ENCODE measurements at regions not wholly inside any gene's neighbourhood (a gene's known extent, or its start where the extent isn't known, plus 50 kb on each side); places are given as distances from the start of the nearest gene placed in this dataset.

DNA sequence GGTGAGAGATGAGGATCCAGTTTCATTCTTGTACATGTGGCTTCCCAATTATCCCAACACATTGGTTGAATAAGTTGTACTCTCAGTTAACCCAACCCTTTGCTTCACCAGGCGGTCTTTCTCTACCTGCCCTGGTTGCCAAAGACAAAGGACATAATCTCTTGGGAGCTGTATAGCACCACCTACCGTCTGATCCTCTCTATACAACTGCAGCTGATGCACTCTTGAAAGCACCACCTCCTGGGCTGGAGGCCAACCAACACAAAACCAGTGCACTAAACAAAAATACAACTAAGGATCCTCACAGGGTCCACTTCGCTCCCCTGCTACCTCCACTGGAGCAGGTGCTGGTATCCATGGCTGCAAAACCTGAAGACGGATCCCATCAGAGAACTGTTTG is 473.6 kb upstream of the NRXN1 start:
- no peak for DNase-seq (ENCODE audit: low read depth)

DNA sequence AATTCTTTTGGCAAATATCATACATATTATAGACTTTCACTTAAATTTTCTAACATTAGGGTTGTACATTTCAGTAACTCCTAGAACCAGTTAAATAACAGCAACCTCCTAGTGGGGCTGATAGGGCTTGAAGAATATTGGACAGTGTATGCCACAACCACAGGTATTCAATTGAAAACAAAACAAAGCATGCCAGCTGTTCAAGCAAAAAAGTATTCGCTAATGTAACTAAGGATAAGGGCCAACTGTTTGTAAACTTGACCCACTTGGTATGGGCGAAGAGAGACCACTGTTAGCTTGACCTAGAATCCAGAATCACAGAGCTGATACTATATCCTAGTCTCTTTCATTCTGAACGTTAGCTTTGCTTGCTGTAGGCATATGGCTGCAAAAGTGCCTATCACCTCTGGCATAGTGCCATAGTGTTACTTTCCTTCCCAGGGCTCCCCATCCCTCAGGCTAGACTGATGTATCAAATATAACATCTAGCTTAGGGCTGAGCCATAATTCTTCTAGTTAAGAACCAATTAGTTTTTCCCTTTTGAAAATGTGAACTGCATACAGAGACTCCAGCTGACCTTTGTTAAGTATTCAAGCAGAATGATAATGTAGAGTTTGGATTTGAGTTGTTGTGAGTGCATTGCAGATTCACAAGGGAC is 458.8 kb upstream of the NRXN1 start:
- no peak for DNase-seq (ENCODE audit: low read depth)

DNA sequence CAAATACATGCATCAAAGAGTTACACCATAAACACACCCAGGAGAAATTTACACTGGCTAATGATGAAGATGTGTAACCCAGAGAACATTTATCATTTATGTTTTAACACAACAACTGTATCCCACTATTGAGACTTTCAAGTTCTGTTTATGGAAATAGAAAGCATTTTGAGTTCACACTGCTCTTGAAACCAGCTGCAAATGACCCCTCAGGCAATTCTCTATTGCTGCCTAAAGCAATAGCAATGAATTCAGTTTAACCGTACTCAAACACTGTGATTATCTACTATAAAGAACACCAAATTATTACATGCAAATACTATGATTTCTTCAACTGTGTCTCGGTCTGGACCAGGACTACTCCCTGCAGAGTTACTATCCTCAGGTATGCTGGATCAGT is 452.7 kb upstream of the NRXN1 start:
- no peak for DNase-seq (ENCODE audit: low read depth)

DNA sequence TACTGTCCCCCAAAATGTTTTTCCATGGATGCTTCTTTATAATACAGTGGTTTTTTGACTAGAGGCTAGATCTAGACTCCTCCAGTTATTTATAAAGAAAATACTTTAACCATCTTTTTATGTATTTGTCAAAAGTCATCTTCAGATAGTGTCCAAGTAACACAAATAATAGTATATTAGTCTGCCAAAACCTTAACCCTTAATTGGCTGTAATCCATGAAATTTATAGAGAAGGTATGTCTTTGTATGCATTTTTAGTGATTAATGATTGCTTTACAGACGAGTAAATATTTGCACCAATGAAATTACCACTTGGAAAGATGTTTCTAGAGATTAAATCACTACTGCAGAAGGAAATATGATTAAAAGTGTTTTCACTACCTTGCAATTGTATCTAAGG is 451.8 kb upstream of the NRXN1 start:
- no peak for DNase-seq (ENCODE audit: low read depth)

DNA sequence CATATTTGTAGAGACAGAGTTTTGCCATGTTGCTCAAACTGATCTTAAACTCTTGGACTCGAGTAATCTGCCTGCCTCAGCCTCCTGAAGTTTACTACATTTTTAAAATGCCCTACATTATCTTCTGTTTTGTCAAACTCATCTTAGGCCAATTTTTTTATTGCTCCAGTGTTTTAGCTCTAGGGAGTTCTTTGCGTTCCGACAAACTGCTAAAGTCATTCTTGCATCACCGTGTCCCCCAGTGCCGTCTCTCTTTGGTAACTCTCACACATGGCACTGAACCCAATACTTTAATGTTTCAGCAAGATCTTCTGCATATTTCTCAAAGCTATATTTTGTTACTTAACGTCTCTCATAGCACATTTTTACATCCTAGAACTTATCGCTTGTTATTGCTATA is 440.9 kb upstream of the NRXN1 start:
- no peak for DNase-seq (ENCODE audit: low read depth)

DNA sequence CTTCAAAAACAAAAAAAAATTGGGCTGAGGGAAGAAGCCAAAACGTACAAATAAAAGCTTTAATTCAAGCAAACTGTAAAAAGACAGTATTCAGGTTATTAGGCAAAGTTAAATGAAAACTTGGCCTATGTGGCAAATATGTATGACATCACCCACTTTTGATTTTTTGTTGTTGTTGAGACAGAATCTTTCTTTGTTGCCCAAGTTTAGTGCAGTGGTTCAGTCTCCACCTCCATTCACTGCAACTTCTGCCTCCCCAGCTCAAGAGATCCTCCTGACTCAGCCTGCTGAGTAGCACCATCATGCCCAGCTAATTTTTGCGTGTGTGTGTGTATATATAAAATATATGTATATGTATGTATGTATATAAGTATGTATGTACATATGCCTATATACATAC is 440.4 kb upstream of the NRXN1 start:
- no peak for DNase-seq (ENCODE audit: low read depth)

DNA sequence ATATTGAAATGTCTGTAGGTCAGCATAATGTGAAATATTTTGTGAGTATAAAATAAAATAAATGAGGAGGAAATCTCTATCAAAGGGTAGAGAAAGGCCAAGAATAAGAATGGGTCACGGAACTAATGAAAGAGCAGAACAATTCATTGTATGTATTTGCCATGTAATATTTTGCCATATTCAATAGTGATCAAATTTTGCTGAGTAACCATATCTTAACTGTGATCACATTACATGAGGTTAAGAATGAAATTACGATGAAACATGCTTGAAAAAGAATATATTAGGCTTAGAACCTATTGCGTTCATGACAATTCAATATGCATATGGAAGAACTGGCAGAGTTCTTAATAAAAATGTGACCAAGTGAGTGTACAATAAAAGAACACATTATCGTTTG is 437.2 kb upstream of the NRXN1 start:
- no peak for DNase-seq (ENCODE audit: low read depth)

DNA sequence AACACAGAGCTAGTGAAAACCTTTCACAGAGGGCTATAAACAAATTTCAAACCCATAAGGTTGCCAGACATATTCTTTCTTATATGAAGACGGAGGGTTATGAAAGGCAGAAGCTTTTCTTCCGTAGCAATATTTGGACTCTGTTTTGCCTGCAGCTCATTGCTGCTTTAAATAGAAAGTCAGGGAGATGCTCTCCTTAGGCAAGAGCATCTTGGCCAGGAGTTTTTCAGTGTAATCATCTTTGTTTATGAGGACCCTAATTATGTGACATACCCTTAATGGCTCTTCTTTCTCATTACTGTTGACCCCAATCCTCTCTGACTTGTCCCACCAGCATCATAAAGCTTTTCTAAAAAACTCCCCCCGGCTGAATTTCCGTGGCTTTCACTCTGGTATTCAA is 433.4 kb upstream of the NRXN1 start:
- DNase-seq (ENCODE audit: low read depth), result no peak

DNA sequence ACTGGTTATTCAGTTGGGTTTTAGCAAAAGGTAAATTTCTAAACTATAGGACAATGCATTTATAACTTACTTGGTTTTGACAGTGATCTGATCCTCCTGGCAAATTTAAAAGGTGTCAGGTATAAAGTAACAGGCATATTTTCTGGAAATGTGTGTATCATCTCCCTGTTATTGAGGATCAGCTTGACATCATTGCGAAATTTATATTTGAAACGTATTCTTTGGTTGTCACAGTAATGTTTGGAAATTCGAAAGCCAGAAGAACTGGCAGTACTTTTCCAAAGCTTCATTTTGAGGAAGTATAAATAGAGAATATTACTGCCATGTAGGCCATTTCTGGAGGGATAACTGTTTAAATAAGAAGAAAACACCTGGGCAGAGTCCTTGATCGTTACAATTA is 422.2 kb upstream of the NRXN1 start:
- DNase-seq (ENCODE audit: low read depth), result no peak

DNA sequence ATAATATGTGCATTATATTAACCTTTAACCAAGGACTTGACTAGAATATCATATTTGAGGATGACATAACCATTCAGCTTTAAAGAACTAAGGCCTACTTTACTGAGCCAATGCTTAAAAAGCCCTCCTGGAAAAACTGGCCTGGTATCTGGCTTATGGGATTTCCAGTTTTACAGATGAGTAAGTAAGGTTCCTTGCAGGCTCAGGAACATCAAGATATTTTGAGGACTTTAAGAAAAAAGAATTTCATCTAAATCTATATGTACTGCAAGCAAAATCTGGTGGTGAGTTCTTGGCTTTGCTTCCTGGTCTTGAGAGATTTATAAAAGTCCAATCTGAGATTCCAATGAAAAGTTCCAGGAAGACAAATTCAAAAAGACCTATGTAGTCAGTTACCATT is 417.0 kb upstream of the NRXN1 start:
- no peak for DNase-seq (ENCODE audit: low read depth)

DNA sequence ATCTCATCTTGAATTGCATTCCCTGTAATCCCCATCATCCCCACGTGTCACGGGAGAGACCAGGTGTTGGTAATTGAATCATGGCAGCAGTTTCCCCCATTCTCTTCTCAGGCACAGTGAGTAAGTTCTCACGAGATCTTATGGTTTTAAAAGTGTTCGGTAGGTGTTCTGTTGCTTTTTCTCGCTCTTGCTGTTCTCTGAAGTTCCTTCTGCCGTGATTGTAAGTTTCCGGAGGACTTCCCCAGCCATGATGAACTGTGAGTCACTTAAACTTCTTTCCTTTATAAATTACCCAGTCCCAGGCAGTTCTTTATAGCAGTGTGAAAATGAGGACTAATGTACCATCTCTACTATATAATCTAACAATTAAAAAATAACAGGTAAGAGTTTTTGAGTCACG is 409.9 kb upstream of the NRXN1 start:
- no peak for DNase-seq (ENCODE audit: low read depth)

DNA sequence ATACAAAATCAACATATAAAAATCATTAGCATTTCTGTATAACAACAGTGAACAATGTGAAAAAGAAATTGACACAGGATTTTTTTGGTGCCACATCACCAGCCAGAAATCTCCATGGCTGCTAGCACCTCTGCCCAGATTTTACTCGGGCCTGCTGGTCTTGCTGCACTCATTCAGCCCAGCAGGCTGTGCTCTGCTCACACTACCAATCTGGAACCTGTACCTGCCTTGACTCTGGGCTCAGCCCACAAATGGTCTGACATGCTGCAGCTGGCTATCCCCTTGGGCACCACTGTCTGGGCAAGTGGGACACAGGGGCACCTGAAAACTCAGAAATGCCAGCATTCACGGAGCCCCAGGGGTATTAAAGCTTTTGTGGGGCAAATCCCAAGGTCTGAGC is 392.5 kb upstream of the NRXN1 start:
- DNase-seq (ENCODE audit: low read depth), result no peak

DNA sequence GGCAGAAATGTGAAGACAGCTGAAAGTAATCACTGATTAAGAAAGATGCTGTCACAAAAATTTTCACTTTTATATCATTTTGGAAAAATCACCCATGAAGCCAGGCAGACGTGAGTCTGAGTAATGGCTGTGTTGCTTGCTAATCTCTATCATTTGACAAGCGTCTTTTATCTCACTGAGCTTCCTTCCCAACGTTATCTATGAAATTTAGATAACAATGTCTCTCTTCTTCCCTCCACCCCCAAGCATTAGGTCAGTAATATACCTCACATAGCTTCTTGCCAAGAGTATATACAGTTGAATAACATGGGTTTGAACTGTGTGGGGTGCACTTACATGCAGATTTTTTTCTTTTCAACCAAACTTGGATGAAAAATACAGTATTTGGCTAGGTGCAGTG is 388.6 kb upstream of the NRXN1 start:
- no peak for DNase-seq (ENCODE audit: low read depth)

DNA sequence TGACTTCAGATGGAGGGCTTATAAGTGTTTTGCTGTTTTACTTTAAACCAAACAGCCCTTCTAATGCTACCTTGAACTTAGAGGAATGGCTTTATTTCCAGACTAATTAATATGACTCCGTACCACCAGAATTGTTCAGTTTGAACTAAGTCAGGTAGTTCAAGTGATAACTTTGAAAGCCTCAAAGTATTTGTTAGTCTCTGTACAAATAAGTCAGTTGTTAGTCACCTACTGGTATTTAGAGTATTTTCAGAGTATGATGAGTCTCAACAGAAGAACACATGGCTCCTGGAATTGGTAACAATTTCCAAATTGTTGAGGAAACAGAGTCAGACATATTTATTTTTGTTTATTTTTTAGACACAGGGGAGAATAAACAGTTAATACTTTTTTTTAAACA is 381.8 kb upstream of the NRXN1 start:
- no peak for DNase-seq (ENCODE audit: low read depth)

DNA sequence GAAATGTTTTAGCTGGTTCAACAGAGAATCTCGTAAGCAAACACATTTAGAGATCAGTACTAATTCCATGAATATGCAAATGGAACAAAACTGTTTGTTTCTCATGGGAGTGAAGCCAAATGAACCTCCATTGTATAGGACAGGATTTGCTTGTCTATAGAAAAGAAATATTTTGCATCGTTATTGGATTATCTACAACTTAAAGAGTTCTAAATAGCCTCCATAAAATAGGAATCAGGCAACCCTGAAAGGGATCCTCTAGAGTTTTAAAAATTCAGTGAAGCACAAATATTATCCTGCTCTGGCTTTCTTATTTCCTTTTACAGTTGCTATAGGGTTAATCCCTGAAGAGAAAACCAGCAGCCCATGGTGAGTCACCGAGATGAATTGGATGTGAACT is 378.4 kb upstream of the NRXN1 start:
- DNase-seq (ENCODE audit: low read depth), result no peak

DNA sequence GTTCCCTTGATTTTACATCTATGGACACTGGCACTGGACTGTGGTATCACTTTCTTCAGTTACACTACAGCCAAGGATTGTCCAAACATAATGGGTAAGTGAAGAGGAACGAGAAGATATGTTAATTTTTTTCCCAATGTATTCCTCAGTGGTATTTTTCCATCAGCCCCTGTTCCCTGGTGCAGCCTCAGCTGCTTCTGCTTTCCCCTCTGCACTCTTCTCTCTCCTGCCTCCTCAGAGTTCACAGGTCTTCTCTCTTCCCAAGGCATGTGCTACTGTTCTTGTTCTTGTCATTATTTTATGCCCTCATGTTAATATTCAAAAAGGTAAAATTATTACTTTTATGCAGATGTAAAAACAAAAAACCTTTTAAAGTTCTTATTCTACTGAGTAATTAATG is 378.0 kb upstream of the NRXN1 start:
- no peak for DNase-seq (ENCODE audit: low read depth)

DNA sequence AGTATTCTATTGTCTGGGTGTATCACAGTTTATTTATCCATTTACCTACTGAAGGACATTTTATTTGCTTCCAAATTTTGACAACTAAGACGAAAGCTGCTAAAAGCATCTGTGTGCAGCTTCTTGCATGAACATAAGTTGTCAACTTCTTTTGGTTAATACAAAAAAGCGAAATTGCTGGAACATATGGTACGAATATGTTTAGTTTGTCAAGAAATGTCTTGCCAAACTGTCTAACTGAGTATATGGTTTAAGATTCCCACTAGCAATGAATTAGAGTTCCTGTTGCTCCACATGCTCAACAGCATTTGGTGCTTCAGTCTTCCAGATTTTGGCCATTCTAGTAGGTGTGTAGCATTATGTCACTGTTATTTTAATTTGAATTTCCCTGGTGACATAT is 372.3 kb upstream of the NRXN1 start:
- DNase-seq (ENCODE audit: low read depth), result no peak

DNA sequence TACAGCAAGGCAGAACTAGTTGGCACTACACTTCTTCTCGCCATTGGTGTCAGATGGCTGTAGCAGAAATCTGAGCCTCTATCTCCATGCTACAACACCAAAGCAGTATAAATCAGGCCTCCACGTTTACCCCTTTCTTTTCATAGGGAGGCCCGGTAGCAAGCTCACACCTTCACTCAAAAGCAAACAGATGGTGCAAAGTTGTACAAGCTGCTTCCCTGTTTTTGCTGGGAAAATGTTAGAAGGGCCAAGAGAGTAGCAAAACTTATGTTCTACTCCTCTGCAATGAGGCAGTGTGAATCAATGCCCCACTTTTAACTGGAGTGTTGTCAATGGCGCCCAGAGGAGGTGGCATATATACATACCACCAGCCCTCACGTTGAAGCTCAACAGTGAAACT is 369.6 kb upstream of the NRXN1 start:
- no peak for DNase-seq (ENCODE audit: low read depth)

DNA sequence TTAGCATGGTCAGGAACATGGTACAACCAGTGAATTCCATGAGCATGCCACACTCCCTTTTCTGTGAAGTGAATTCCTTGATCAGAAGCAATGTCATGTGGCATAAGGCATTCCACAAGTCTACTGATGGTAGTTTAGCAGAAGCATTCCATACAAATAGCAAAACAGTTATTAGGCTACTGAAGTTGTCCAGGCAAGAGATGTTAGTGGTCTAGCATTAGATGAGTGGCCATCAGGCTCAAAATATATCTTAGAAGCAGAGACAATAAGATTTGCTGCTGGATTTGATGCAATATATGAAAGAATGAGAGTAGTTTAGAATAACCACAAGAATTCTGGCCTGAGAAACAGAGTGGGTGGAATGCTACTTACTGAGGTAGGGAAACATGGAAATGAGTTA is 355.3 kb upstream of the NRXN1 start:
- DNase-seq (ENCODE audit: low read depth), result no peak

DNA sequence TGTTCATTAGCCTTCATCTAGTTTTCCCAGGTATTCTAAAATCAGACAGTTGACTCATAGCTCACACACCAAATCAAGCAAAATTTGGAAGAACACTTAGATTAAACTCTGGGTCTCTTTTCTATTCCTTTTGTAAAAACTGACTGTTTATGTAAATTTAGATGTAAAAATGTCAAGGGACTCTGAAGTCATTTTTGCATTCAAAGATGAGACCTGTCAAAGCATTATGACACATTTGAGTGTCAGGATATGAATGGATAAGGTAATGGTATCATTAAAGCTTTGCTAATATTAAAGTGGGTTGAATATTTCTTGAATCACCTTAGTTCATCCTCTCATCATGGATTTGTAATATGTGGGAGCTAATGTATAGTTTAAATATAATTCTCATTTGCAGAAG is 348.1 kb upstream of the NRXN1 start:
- no peak for DNase-seq (ENCODE audit: low read depth)

DNA sequence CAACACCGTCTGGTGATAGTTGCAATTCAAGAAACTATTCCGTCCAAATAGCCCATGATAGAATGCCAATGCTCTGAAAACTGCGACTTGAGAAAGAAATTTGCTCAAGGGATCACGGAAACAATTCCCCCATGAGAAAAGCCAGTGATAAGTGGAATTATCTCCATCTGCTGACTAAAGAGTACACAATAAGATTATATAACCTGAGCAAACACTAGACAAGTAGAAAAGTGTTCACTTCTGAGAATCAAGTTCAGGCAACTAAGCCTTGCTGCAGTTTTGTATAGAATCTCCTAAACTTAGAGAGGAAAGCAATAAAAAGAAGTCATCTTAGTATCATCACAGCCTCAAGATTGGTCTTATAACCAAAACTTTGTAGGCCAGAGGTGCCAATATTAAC is 336.3 kb upstream of the NRXN1 start:
- DNase-seq (ENCODE audit: low read depth), result no peak

DNA sequence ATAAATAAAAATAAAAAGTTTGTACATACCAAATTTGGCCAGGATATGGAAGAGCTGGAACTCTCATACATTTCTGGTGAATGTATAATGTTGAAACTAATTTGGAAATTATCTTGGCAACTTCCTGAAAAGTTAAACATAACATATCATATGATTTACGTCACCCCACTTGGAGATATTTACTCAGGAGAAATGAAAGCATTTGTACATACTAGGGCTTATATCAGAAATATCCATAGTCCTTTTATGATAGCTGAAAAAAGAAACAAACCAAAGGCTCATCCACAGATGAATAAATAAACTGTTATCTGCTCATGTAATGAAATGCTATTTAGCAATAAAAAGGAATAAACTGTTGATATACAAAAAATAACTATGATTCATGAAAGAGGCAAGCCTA is 318.2 kb upstream of the NRXN1 start:
- no peak for DNase-seq (ENCODE audit: low read depth)

DNA sequence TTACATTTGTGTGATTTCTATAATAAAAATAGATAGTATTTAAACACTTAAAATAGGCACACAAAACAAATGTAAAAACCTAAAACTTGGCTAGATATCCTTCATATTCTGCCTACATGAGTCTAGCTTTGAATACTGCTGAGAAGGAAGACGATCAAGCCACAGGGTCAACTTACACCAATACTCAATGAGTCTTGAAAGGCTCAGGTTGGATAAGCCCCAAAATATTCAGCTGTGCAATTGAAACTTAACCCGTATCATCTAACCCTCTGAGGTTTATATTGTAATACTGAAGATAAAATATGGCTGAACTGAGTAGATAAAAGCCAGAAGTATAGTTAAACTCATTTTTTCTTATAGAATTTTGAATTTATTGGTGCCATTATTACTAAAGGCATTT is 313.0 kb upstream of the NRXN1 start:
- DNase-seq (ENCODE audit: low read depth), result no peak

DNA sequence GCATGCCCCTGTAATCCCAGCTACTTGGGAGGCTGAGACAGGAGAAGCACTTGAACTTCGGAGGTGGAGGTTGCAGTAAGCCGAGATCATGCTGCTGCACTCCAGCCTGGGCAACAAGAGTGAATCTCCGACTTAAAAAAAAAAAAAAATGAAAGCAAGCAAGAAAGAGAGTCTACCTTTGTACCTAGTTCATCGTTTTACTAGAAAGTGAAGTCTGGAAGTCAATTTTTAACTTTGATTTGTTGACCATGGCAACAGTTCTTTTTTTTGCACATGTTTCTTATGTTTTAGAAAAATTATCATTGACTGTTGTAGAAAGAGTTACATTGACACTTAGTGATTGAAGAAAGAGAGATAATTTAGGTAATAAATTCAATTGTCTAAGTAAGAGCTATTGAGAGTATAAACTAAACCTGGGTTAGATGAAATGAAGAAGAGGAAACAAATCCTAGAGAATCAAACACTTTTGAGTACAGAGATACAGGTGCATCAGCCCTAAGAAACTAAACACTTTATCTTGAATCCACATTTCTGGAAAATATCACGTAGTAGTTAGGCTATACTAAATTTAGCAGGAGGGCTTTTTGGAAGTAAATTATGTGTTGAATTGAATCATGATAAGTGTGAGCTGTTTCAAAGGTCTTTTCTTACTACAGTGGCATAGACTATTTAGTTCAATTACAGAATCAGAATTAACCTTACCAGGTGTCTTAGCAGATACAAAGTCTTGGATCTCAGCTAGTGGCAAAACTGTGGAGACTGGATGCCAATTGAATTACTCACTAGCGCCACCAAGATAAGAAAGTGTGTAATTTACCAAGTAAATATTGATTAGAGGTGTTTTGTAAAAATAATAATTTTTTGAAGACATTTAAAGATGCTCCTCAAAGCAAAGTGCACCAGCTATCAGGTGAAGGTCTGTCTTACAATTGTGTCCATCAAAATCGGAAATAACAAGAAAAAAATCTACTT is 303.4 kb upstream of the NRXN1 start:
- DNase-seq (ENCODE audit: low read depth), result no peak

Data from ELR (cell line).